Middle frontal gyrus (tissue), 1 donor: ENCODE measurements at regions not wholly inside any gene's neighbourhood (a gene's known extent, or its start where the extent isn't known, plus 50 kb on each side); places are given as distances from the start of the nearest gene placed in this dataset.
"Not testable (repeated sequence)": the region's sequence is repeated elsewhere in the genome, so short reads cannot be mapped to it uniquely, and the experiment has no call there.

Experiments
- DNase-seq: peaks from one replicate; pipeline ENCODE4 v3.0.0-alpha.2; 2015; ENCODE audit warnings: low spot score; ENCODE audit errors: extremely low spot score

DNA sequence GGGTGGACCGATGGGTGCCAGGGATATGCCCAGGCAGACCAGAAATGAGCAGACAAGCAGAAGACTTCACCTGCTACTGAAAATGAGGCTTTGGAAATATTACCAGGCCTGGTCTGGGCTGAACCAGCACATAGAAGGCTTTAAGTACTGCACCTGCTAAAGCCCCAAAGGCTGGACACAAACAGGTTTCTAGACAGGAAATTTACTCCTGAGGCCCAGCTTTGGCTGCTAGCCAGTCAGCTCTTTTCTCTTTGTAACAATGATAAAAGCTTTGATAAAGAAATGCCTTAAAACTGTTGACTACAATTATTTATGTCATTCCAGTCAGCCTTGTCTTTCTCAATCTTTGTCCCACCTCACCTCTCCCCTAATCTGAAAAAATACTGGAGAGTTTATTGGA is 228.9 kb upstream of the EGLN3 start:
- DNase-seq = no peak

DNA sequence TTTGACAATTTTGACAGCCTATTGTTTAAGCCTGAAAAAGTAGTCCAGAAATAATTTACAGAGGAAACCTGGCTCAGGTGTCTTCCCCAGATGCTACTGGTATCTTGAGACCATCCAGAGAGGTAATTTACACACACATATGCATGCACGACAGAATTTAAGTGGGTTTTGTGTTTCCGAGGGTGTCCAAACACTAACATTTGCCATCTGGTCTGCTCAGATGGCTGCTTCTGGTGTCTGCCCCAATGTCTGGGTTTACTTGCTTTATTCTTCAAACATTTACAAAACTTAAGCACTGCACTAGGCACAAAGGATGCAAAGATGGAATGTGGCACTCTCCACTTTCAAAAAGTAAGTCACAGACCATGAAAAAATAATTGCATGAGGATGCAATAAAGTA is 226.6 kb upstream of the EGLN3 start:
- no peak for DNase-seq

DNA sequence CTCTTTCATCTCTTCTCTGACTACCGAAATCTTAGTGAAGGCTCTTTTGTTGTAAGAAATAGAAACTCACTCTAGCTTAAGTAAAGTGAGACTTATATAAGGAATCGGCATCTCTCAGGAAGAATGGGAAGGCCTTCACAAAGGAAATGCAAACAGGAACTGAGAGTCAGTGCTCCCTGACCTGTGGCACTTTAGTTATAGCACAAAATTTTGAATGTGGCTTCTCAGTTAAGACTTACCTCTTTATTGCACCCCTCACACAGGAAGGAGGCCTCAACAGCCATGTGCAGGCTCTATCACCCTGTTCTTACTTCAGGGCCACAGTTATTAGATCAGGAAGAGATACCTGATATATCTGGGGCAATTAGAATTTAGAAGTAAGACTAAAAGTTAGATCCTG is 224.7 kb upstream of the EGLN3 start:
- DNase-seq = no peak

DNA sequence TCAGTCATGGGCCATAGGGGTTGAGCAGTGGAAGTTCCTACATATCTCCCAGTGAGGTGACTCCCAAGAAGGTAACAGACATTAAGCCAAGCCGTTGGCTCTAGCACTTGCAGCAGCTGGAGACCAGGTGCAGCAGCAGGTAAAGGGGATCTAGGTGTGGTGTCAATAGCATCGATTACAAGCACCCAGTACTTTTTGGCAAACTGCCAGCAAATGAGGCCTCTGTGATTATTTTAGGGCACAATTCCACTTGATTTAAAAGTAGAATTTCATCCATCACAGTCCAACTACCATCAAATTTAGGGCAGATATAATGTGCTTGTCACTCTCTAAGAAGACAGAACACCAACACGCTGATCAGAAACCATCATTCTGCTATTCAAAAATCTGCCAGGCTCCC is 224.1 kb upstream of the EGLN3 start:
- DNase-seq = no peak

DNA sequence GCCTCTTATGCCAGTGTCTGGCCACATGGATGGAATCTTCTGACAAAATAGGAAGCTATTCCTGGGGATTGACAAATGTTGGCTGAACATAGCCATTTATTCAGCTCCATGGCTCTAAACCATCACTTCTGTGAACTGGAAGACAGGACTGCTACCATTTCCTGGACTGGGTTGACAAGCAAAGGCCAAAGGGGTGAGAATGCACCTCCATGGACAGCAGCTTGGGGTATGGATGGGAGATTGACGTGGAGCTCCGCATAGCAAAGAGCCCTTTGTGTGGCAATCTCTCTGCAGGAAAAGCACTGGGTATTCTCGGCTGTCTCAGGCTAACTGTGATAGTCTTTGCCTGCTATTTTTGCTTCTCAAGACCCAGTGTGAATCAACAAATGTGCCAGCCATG is 223.0 kb upstream of the EGLN3 start:
- no peak for DNase-seq

DNA sequence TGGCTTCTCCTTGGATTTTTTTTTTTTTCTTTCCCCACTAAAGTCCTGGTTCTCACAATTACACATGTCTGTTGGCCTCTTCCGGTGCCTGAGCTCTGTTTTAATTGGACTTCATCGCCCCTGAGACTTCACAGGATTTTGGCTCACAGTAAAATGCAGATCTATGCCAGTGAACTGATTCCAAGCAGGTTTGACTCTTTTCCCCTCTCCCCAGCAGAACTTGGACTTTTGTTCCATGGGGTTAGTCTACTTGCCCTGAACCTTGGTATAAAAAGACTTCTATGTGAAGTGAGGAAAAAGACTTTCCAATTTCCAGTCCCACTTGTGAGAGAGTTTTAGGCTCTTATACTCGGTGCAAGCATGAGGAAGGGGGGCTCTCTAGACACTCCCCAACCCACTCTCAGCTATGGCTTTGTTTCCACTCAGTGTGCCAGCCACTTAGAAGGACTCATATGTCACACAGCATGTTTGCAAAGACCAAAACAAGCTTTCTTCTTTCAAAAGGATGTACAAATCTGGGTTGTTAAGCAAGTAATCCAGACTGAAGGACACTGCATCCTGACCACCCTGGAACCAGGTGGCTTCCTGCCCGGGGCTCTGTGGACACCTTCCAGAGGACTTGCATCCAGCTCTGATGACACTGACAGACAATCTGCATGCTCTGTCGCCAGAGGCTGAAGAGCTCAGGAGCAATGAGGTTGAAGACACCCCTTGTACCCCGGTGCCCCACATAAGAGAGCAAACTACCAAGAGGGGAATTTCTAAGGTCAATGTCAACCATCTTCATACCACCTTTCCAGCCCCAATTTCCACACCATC is 221.9 kb upstream of the EGLN3 start:
- DNase-seq = no peak

DNA sequence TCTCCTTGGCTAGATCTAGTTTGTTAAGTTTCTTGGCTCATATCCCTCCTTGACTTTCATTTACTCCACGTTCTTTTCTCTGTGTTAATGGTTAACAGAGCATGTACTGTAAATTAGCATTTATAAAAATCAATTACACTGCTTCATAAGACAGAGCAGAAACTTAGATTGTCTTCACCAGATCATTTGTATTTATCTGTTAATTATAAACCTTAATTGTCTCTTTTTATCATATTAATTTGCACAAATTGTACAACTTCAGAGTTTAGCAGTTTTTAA is 221.2 kb upstream of the EGLN3 start:
- no peak for DNase-seq

DNA sequence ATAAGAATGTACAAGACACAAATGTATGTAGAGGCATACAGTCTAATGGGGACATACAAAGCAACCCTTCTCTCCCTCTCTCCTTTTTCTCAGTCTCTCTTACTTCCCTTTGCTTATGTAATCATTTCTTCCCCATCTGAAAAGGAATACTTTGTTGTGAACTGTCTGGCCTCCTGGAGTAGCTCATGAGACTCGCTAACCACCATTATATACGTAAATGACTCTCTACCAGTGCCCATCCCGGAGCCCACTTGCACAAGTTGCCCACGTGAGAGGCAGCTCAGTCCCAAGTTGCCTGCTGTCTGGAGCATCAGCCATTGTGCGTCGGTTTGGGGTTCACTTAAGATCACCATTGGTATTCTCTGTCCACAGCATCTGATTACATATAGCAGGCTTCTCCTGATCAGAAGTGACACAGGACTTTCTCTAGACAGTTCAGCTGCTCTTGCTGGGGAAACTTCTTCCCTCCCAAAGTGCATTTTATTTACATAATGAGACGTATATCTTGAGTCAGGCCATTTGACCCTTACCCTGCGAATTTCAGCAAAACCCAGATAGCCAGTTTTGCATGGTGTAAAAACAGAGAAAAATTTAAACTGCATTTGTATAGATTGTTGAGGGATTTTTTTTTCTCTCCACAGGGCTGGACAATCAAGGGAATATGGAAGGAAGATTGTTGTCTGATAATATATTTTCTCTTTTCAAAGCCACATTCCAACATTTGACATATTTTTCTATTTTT is 220.7 kb upstream of the EGLN3 start:
- no peak for DNase-seq

DNA sequence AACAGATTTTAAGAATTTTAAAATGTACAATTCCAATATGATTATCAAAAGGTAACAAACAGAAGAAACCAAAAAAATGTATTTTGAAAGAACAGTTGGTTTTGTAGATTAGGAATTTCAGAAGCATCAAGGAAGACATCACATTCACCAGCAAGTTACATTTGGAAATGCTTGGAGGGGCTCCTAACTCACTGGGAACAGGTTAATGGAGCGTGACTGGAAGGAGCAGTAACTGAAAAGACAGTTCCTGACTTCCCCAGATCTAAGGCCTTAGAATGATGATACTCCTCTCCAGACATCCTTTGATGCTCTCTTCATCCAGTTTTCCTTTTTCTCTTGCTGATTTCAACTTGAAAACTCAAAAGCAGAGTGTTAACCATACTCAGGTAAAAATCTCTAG is 220.0 kb upstream of the EGLN3 start:
- DNase-seq = no peak

DNA sequence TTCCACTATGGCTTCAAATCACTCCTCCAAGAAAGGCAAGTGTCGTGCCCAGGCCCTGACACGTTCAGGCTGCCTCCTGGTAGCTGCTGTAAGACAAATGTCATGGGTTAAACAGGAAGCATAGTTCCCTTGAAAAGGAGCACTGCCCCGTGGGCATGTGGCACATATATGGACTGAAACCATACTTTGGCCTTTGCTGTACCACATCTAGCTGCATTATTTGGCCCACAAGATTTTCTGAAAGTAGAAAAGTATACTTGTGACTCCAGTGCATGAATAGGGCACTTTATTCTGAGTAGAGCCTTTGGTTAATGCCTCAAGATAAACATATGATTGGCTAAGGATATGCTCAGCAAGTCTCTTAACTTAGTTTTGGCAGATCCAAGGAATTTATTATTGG is 218.7 kb upstream of the EGLN3 start:
- no peak for DNase-seq

DNA sequence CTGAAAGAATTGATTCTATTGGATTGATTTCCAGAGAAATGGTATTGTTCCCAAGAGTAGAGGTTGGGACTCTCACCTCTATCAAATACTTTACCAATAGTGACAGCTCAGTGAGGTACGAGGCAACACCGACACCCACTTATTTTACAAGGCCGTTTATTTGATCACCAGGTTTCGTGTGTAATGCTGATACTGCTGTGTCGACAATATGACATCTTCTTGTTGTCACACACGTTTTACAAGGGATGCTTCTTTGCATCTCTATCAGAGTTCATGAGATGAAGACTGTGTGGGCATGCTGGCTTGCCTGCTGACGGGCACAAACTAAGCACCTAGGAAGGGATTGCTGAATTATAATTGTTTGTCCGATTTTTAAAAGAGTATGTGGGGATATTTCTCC is 217.8 kb upstream of the EGLN3 start:
- no peak for DNase-seq

DNA sequence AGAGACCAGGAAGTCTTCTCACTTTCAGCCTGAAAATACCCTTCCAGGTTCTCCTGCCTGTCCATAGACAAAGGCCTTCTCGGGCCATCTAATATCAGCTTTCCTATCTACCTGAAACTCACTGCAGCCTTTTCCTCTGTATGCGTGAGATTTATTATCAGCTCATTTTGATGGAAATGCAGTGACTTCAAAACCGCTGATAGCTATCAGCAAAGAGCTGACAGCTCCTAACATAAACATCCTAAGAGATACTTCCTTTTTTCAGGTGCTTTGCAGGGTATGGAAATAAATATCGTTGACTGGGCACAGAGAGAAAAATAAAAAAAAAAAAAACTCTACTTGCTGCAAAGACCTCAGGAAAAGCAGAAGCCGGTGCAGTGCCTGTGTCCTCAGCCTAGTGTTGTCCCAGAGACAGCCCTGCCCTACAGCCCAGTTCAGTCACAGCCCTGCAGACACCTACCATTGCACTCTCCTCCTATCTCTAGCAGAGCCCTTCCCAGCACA is 215.0 kb upstream of the EGLN3 start:
- DNase-seq = no peak

DNA sequence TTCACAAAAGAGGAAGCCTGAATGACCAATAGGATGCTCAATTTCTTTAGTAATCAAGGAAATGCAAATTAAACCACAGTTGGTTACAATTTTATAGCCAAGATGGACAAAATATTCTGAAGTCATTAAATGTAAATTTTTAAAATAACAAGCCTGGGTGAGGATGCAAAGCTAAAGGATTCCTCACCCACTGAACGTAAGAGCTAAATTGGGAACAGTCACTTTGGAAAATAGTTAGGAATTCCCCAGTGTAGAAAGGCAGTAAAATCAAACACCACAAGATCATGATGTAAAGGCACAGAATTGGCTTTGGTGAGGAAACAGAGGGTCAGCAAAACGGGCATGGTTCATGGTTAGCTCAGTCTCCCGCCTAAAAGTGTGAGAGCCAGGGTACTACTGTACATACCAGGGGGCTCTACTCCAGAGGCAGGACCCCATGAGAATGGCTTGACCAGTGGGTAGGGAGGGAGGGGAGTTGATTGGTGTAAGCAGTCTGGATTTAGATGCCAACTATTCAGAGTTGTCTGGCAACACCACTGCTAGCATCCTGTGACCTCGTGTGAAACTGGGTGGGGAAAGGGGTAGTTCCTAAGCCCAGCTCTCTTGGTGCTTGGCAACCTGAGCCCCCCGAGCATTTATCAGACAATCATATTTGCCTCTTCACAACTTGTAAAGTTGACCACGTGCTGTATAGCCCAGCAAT is 213.4 kb upstream of the EGLN3 start:
- DNase-seq = no peak

DNA sequence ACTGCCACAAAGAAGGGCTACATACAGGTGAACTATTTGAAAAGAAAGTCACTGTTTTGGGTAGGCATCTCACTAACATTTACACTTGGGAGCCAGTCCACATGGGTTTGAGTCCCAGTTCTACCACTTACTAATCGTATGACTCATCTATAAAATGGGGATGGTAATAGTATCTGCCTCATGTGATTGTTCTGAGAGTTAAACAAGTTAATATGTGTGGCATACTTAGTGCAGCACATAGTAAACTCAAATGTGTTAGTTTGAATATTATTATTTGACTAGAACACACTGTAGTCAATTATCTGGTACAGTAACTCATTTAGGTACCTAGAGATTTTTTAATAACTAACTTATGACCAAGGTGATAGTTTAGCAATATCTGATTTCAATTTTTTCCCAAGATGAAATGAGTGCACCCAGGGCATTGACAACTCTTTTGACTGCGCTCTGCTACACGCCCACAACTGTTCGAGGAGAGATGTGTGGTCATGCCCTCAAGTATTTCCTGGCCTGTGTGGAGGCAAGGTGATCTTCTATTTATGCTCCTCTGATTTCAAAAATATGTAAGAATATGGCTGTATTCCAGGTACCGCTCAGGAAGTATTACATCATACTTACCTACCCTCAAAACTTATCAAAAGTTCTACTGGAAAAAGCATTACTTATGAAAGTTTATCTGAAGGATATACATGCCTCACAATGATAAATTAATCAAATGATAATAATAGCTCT is 210.6 kb upstream of the EGLN3 start:
- DNase-seq = no peak

DNA sequence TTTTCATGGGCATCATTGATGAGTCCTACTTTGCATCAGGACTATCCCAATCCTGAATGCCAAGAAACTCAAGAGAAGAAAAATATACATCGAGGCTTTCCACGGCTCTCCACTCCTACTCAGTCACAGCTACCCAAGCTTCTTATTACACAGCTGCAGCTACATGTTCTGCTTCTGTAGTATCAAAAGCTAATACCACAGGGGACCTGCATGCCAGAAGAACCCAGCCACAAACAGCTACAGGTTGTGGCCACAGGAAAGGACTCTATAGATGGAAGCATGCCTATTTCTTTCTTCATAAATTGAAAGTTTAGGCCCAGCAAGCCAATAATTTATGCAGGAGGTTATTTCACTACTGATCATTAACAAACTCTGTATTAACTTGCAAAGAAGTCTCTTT is 209.7 kb upstream of the EGLN3 start:
- DNase-seq = no peak

DNA sequence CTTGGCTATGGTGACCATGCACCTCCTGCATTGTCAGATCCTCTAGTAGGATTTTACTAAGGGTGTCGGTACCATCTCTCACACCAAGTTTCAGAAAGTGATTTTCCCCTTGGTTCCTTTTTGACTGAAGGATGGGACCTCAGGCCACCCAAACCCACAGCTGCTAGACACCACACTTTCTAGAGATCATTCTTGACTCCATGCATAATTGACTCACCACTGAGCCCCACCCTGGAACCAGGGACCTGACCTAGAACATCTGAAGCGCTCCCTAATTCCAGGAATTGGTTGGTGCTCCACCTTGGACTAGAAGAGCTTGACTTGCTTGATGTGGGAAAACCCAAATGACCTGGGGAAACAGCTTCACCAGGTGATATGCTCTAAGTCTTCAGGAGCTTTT is 206.8 kb upstream of the EGLN3 start:
- DNase-seq = no peak

DNA sequence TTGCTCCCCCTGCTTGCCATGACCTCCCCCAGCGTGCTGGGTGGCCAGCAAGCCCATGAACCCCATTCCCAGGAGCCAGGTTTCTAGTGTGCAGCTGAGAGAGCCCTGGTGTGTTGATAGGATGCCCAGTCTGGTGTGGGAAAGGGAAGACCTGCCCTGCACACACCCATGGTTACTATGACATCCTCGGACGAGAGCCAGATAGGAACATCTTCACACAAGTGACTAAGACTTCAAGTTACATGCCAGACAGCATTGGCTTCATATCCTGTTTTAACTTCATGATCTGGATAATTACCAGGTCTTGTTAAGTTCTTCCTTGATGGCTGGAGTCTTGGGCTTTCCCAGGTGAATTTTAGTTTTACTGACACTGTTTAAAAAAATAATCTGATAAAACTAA is 196.6 kb upstream of the EGLN3 start:
- no peak for DNase-seq

DNA sequence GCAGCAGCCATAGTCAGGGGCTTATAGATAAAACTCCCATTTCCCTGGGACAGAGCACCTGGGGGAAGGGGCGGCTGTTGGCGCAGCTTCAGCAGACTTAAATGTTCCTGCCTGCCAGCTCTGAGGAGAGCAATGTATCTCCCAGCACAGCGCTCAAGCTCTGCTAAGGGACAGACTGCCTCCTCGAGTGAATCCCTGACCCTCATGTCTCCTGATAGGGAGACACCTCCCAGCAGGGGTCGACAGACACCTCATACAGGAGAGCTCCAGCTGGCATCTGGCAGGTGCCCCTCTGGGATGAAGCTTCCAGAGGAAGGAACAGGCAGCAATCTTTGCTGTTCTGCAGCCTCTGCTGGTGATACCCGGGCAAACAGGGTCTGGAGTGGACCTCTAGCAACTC is 189.3 kb upstream of the EGLN3 start:
- not testable (repeated sequence) for DNase-seq

DNA sequence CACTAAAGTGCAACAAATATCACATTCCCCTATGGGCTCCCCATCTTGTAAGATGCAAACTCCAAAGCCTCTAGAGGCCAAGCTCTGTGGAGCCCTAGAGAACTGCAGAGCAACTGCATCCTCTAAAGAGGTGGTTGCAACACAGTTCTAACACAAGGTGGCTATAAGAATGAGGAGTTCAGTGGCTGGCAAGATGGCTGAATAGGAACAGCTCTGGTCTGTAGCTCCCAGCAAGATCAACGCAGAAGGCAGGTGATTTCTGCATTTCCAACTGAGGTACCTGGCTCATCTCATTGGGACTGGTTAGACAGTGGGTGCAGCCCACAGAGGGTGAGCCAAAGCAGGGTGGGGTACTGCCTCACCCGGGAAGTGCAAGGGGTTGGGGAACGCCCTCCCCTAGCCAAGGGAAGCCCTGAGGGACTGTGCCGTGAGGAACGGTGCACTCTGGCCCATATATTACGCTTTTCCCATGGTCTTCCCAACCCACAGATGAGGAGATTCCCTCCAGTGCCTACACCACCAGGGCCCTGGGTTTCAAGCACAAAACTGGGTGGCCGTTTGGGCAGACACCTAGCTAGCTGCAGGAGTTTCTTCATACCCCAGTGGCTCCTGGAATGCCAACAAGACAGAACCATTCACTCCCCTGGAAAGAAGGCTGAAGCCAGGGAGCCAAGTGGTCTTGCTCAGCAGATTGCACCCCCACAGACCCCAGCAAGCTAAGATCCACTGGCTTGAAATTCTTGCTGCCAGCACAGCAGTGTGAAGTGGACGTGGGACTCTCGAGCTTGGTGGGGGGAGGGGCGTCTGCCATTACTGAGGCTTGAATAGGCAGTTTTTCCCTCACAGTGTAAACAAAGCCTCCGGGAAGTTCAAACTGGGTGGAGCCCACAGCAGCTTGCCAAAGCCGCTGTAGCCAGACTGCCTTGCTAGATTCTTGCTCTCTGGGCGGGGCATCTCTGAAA is 188.6 kb upstream of the EGLN3 start:
- DNase-seq = not testable (repeated sequence)

DNA sequence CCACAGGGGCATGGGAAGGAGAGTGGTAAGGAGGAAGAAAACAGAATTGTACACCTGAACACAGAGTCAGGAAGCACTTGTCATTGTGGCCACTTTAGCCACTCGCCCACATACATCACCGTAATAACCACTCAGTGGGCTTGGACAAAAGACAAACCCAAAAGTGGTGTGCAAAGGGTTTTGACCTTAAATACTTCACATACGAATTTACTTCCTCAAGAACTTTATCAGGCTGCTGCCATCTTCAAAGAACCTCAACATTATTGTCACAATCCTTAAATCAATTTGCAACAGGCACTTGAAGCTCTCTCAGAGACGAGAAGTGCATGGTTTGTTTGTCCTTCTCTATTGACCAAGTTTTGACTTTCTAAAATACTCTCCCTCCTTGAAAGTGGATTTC is 187.3 kb upstream of the EGLN3 start:
- no peak for DNase-seq
